Immature natural killer cell (primary cell): ENCODE measurements at regions not wholly inside any gene's neighbourhood (a gene's known extent, or its start where the extent isn't known, plus 50 kb on each side); places are given as distances from the start of the nearest gene placed in this dataset.

ENCODE experiments used
- DNase-seq, 3 donors: peaks; one replicate each; pipeline ENCODE4 v3.0.0; 2022; ENCODE audit warnings: mixed read lengths in 1 of 3
- H3K27ac Mint-ChIP-seq, 6 donors: one replicate each; pipeline ENCODE4 v1.8.0; 2020; ENCODE audit warnings: mixed read lengths in 6 of 6, mild to moderate bottlenecking in 5 of 6, inconsistent platforms in 4 of 6, moderate library complexity in 3 of 6
- H3K27me3 Mint-ChIP-seq, 3 donors: one replicate each; pipeline ENCODE4 v1.8.0; 2020 to 2021; ENCODE audit warnings: low read depth in 3 of 3, mild to moderate bottlenecking in 3 of 3, mixed read lengths in 3 of 3, moderate library complexity in 3 of 3, inconsistent platforms in 1 of 3
- H3K36me3 Mint-ChIP-seq, 3 donors: one replicate each; pipeline ENCODE4 v1.8.0; 2020; ENCODE audit warnings: mixed read lengths in 3 of 3, inconsistent platforms in 2 of 3, mild to moderate bottlenecking in 2 of 3
- H3K4me1 Mint-ChIP-seq, 2 donors: one replicate each; pipeline ENCODE4 v1.8.0; 2020; ENCODE audit warnings: inconsistent platforms in 2 of 2, mild to moderate bottlenecking in 2 of 2, mixed read lengths in 2 of 2, moderate library complexity in 1 of 2
- H3K4me3 Mint-ChIP-seq, 5 donors: one replicate each; pipeline ENCODE4 v1.8.0; 2020; ENCODE audit warnings: mild to moderate bottlenecking in 5 of 5, mixed read lengths in 5 of 5, inconsistent platforms in 3 of 5, moderate library complexity in 3 of 5
- H3K9me3 Mint-ChIP-seq, 6 donors: one replicate each; pipeline ENCODE4 v1.8.0; 2020; ENCODE audit warnings: mild to moderate bottlenecking in 6 of 6, mixed read lengths in 6 of 6, inconsistent platforms in 4 of 6, moderate library complexity in 3 of 6

DNA sequence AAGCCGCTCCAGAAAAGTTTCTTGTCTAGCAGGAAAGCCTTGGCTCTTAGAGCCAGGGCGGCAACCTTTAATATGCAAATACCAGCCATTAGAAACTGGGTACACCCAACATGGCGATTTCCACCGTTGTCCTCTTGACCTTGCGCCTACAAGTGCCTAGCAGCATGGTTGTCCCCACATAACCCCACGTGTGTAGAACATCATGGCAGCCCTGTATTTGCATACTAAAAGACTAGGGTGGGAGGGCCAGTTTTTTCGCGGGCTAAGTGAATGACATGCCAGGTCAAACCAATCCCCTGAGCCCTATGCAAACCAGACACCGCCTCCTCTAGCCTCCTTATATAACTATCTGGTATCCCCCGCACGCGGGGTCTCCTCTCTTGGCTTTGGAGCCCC, 58.4 kb upstream of the FZD8 start:
- no peaks in the 10 kb centered on the region for H3K36me3 Mint-ChIP-seq
- DNase-seq = no peak
- H3K4me3 Mint-ChIP-seq = no peak overlapping the region
- H3K27me3 Mint-ChIP-seq = peaks cover 0 to 4% (median 3%) of the 10 kb centered on the region in 3 donors
- no peaks in the 10 kb centered on the region for H3K4me1 Mint-ChIP-seq
- H3K9me3 Mint-ChIP-seq = no peaks in the 10 kb centered on the region
- no peak overlapping the region for H3K27ac Mint-ChIP-seq

DNA sequence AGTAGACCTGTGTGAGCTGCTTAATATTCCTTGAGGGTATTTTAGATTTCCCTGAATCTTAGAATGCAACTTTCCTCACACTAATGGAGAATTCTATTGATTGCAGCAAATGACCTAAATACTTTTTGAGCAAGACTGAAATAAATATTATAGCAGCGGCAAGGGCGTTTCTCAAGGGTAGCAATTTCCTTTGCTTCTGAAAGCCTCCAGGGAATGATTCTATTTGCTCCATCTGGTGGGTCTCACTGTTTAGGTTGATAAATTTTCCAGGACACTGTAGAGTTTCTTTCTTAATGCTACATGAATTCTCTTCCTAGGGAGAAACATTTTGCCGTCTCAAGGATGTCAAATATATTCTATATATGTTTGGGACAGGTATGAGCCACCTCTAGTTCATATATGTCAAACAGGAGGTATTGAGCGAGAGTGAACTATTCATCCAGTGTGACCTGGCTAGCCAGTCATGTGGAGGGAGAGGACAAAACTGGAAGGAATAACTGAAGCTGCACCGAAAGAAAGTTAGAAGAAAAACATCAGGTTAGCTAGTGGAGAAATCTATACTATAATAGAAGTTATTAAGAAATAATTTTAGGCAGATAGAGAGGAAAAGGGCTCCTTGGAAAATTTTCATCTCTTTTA, 57.9 kb upstream of the FZD8 start:
- no peaks in the 10 kb centered on the region for H3K36me3 Mint-ChIP-seq
- peaks cover 0 to 4% (median 3%) of the 10 kb centered on the region in 3 donors for H3K27me3 Mint-ChIP-seq
- no peak overlapping the region for H3K27ac Mint-ChIP-seq
- H3K4me1 Mint-ChIP-seq = no peaks in the 10 kb centered on the region
- no peak for DNase-seq
- H3K4me3 Mint-ChIP-seq = no peak overlapping the region
- no peaks in the 10 kb centered on the region for H3K9me3 Mint-ChIP-seq

DNA sequence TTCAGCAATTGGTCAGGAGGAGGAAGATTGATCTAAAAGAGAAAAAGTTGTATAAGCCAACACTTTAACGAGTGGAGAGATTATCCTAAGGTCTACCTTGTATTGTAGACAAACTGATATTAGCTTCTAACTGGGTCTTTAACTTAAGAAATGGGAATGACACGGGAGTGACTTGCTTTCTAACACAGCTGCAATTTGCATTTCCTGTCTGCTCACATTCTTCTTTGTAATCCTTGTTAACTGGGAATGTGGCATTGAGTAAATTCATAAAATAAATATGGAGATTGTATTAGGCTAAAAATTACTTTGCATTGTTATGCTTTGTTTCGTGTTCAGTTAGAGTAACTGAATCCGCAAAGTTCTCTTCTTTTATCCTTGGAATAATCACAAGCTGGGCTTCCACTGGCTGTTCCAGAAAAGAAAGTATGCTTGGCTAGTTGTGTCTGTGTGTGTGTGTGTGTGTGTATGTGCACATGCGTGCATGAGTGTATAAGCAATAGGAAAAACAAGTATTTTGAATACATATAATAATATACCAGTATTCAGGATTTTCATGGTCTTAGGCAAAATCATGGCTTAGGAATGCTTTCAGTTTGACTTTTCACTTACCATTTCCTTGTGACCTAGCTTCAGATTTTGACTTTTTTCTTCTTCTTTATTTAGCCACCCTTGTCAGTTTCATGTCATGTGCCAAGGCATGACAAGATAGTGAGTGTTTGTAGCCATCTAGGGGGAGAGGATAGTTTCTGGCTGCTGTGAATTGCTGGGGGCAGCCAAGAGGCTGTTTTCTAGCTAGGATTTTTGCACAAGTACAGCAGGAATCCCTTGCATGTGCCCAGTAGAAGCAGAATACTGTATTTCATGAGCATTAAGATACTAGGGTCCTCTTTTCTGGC, 54.5 kb upstream of the FZD8 start:
- DNase-seq = no peak
- no peaks in the 10 kb centered on the region for H3K4me1 Mint-ChIP-seq
- peaks cover 0 to 2% (median 0%) of the 10 kb centered on the region in 6 donors for H3K9me3 Mint-ChIP-seq
- H3K36me3 Mint-ChIP-seq = no peaks in the 10 kb centered on the region
- H3K27me3 Mint-ChIP-seq = peaks cover 0 to 4% (median 0%) of the 10 kb centered on the region in 3 donors
- no peak overlapping the region for H3K27ac Mint-ChIP-seq
- no peak overlapping the region for H3K4me3 Mint-ChIP-seq

DNA sequence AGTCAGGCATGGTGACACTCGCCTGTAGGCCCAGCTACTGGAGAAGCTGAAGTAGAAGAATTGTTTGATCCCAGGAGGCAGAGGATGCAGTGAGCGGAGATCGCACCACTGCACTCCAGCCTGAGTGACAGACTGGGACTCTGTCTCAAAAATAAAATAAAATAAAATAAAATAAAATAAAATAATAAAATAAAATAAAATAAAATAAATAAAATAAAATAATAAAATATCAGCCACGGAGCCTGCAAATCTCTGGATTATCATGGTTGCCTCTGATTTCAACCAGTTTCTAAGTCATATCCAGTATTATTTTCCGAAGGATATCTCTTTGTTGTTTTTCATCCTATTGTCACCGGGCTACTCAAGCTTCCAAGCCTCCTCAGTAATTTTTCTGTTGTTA, 51.7 kb upstream of the FZD8 start:
- H3K27ac Mint-ChIP-seq = no peak overlapping the region
- H3K9me3 Mint-ChIP-seq = peaks cover 0 to 2% (median 0%) of the 10 kb centered on the region in 6 donors
- no peak overlapping the region for H3K4me3 Mint-ChIP-seq
- DNase-seq = no peak
- H3K4me1 Mint-ChIP-seq = no peaks in the 10 kb centered on the region
- H3K27me3 Mint-ChIP-seq = peaks cover 0 to 2% (median 2%) of the 10 kb centered on the region in 3 donors
- no peaks in the 10 kb centered on the region for H3K36me3 Mint-ChIP-seq
